Nephron progenitor cell (in vitro differentiated cells): ENCODE measurements at regions not wholly inside any gene's neighbourhood (a gene's known extent, or its start where the extent isn't known, plus 50 kb on each side); places are given as distances from the start of the nearest gene placed in this dataset.

Experiments used
- DNase-seq: peaks from one replicate; pipeline ENCODE4 v3.0.0; 2021
- H3K27ac Mint-ChIP-seq: 2 replicates; pipeline ENCODE4 v1.8.0; 2021; ENCODE audit warnings: mild to moderate bottlenecking, moderate library complexity, mixed read lengths
- H3K27me3 Mint-ChIP-seq: 2 replicates; pipeline ENCODE4 v1.8.0; 2021; ENCODE audit warnings: mild to moderate bottlenecking, low read depth, mixed read lengths; ENCODE audit not compliant: poor library complexity
- H3K36me3 Mint-ChIP-seq: 2 replicates; pipeline ENCODE4 v1.8.0; 2021; ENCODE audit warnings: low read depth, mixed read lengths
- H3K4me1 Mint-ChIP-seq: 2 replicates; pipeline ENCODE4 v1.8.0; 2021; ENCODE audit warnings: mixed read lengths
- H3K4me3 Mint-ChIP-seq: 2 replicates; pipeline ENCODE4 v1.8.0; 2021; ENCODE audit warnings: mild to moderate bottlenecking, moderate library complexity, mixed read lengths
- H3K9me3 Mint-ChIP-seq: 2 replicates; pipeline ENCODE4 v1.8.0; 2021; ENCODE audit warnings: mild to moderate bottlenecking, moderate library complexity, mixed read lengths
- CTCF ChIP-seq: fragments of 200-600 bp; sonication (generic); IDR thresholded peaks from 2 replicates; pipeline ENCODE4 v1.5.0; 2021; ENCODE audit warnings: antibody characterized with exemption

GRCh38 chr14:51539571-51540037 lies 112.1 kb upstream of the FRMD6 start:
- peaks cover 3% of the 10 kb centered on the region for H3K4me1 Mint-ChIP-seq
- peaks cover 4% of the 10 kb centered on the region for H3K27me3 Mint-ChIP-seq
- peaks cover 11% of the 10 kb centered on the region for H3K9me3 Mint-ChIP-seq
- H3K4me3 Mint-ChIP-seq = no peak overlapping the region
- peak overlapping the region; percentile 18 for H3K27ac Mint-ChIP-seq
- TF ChIP-seq CTCF = no peak
- peaks cover 5% of the 10 kb centered on the region for H3K36me3 Mint-ChIP-seq
- DNase-seq = no peak

- peaks cover 5% of the 10 kb centered on the region for H3K36me3 Mint-ChIP-seq
- no peak for TF ChIP-seq CTCF
- peaks cover 4% of the 10 kb centered on the region for H3K27me3 Mint-ChIP-seq
- H3K9me3 Mint-ChIP-seq = peaks cover 11% of the 10 kb centered on the region
- peaks cover 3% of the 10 kb centered on the region for H3K4me1 Mint-ChIP-seq
- no peak overlapping the region for H3K27ac Mint-ChIP-seq
- DNase-seq = no peak
- H3K4me3 Mint-ChIP-seq = no peak overlapping the region
These were observed 111.3 kb upstream of the FRMD6 start for GRCh38 chr14:51540364-51540763.

GRCh38 chr14:51544471-51544870 lies 107.2 kb upstream of the FRMD6 start:
- DNase-seq = no peak
- TF ChIP-seq CTCF = no peak
- Mint-ChIP-seq H3K4me1 (peaks cover 35% of the 10 kb centered on the region), H3K27me3 (no peaks in the 10 kb centered on the region), H3K27ac (no peak overlapping the region), H3K36me3 (no peaks in the 10 kb centered on the region), H3K4me3 (no peak overlapping the region), H3K9me3 (no peaks in the 10 kb centered on the region)

GRCh38 chr14:51544901-51545300 lies 106.8 kb upstream of the FRMD6 start:
- Mint-ChIP-seq H3K4me3 (no peak overlapping the region), H3K27ac (no peak overlapping the region), H3K4me1 (peaks cover 35% of the 10 kb centered on the region), H3K27me3 (no peaks in the 10 kb centered on the region), H3K36me3 (no peaks in the 10 kb centered on the region), H3K9me3 (no peaks in the 10 kb centered on the region)
- TF ChIP-seq CTCF = no peak
- DNase-seq = no peak

GRCh38 chr14:51545396-51545795 lies 106.3 kb upstream of the FRMD6 start:
- Mint-ChIP-seq H3K27ac (peak overlapping the region; percentile 15), H3K36me3 (no peaks in the 10 kb centered on the region), H3K27me3 (no peaks in the 10 kb centered on the region), H3K9me3 (no peaks in the 10 kb centered on the region), H3K4me3 (no peak overlapping the region), H3K4me1 (peaks cover 35% of the 10 kb centered on the region)
- TF ChIP-seq CTCF = no peak
- no peak for DNase-seq

GRCh38 chr14:51546099-51546498 lies 105.6 kb upstream of the FRMD6 start:
- TF ChIP-seq CTCF = no peak
- no peak for DNase-seq
- peaks cover 35% of the 10 kb centered on the region for H3K4me1 Mint-ChIP-seq
- H3K36me3 Mint-ChIP-seq = no peaks in the 10 kb centered on the region
- H3K27ac Mint-ChIP-seq = no peak overlapping the region
- no peaks in the 10 kb centered on the region for H3K9me3 Mint-ChIP-seq
- no peak overlapping the region for H3K4me3 Mint-ChIP-seq
- H3K27me3 Mint-ChIP-seq = no peaks in the 10 kb centered on the region
